ENCODE measurements at regions not wholly inside any gene's neighbourhood (a gene's known extent, or its start where the extent isn't known, plus 50 kb on each side); places are given as distances from the start of the nearest gene placed in this dataset.
"Not testable (repeated sequence)": the region's sequence is repeated elsewhere in the genome, so short reads cannot be mapped to it uniquely, and the experiment has no call there.

- DNase-seq: no peak
These were observed 392.8 kb upstream of the ACVR2A start for GRCh38 chr2:147451902-147452515.

- no peak for DNase-seq
These were observed 393.9 kb upstream of the ACVR2A start for GRCh38 chr2:147450661-147451510.

DNA sequence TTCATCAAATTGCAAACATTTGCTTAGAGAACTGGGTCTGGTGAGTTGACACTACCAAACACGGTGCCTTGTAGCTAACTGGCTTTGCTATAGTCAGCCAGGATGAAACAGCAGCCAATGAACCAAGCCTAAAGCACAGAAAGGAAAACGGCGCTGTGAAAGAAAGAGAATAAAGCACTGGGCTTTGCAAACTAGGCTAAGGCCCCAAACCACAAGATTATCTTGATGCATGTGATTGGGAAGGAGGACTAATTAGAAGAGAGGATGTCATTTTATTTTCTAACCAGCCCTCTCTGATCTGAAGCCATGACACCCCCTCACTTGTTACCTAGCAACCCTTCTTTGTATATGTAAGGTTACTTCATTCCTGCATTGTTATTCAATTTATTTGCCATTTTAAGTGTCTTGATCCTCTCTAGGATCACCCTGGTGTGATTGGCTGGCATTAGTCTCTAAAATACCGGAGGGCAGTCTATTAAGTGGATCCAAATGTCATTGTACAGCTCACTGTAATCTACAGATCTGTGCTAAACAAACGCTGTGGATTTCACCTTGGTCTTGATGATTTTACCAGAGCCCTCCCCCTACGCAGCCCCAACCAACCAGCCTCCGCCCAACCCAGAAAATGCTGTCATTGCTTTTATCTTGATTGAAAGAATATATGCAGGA is 395.4 kb upstream of the ACVR2A start:
- DNase-seq: no peak

GRCh38 chr2:147442816-147443215 is 402.0 kb upstream of the ACVR2A start:
- no peak for DNase-seq

- no peak for DNase-seq
These were observed 403.6 kb upstream of the ACVR2A start for GRCh38 chr2:147441182-147441581.

DNA sequence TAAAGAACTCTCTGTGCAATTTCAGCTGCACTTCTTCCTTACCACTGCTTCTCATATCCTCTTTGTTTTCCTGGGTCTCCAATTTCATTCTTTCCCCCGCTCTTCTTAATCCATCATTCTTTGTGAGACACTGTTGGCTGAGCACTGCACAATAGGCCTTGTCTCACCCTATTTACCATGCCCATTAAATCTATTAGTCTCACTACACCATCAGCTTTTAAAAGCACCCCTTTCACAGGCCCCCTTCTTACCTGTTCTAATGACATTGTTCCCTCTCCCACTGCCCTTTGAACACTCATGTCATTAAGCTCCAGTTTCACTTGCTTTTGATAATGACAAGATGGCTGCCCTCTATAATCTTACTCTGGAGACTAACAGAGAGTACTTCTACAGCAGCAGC is 404.1 kb upstream of the ACVR2A start:
- DNase-seq: no peak

DNA sequence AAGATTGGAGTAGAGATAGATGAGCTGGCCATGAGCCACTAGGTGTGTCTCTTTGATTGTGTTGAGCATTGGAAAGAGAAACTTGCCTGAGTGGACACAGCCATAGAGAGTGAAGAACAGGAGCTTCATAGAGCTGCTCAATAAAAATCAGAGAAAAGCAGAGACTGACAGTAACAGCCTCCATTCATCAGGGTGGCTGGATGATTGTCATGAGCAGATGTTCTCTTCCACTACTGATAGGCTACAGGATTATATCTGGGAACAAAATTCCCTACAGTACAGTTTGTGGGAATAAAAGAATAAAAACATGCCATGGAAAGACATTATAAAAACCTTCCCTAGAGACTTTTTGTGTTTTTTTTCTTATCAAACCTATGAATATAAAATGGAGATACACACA is 404.8 kb upstream of the ACVR2A start:
- DNase-seq: no peak

DNA sequence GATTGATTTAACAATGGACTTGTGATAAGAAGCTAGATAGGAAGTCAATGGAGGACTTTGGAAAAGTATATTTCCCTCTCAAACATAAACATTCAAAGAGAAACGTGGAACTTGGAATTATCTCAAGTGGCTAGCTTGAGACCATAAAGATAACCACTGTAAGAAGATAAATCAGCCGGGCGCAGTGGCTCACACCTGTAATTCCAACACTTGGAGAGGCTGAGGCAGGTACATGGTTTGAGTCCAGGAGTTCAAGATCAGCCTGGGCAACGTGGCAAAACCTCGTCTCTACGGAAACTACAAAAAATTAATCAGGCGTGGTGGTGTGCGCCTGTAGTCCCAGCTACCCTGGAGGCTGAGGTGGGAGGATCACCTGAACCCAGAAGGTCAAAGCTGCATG is 405.9 kb upstream of the ACVR2A start:
- DNase-seq: no peak

DNA sequence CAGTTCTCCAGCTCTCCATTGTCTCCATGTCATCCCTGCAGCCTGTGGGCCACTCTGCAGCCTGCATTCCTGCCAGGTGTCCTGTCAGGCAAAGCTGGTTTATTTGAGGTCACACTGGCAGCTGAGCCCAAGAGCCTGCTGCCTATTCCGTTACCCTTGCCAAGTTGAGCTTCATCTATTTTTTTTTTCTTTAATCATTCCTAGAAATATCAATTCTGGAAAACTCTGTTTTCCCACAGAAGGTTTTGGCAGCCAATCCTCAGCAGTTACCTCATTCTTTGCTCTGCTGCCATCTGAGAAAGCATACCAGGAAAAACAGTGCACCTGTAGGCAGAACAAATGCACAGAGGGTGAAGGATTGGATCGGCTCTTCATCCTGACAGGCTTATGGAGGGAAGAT is 411.0 kb upstream of the ACVR2A start:
- DNase-seq: no peak

- DNase-seq: no peak
These were observed 414.4 kb upstream of the ACVR2A start for GRCh38 chr2:147430408-147430807.

DNA sequence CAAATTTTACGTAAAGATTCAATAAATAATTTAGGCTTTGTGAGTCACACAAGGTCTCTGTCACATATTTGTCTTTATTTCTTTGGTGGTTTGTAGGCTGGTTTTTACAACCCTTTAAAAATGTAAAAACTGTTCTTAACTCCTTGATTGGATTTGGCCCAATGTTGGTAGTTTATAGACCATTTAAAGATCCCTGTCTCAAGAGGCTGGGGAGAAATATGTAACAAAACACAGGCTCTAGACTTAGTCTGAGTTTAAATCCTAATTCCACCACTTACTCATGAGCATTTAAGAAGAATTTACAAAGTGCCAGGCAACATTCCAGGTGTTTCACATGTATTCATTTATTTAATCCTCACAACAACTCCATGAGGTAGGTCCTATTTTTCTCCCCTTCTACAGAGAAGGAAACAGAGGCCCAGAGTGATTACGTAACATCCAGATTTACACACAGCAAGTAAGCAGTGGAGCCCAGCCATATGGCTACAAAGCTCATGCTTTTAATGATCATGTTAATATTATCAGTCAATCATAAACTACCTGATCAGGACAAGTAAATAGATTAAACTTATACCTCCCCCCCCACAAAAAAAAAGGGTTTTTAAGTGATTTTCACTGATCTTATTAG is 416.6 kb upstream of the ACVR2A start:
- no peak for DNase-seq

- no peak for DNase-seq
These were observed 419.3 kb upstream of the ACVR2A start for GRCh38 chr2:147425437-147426029.

DNA sequence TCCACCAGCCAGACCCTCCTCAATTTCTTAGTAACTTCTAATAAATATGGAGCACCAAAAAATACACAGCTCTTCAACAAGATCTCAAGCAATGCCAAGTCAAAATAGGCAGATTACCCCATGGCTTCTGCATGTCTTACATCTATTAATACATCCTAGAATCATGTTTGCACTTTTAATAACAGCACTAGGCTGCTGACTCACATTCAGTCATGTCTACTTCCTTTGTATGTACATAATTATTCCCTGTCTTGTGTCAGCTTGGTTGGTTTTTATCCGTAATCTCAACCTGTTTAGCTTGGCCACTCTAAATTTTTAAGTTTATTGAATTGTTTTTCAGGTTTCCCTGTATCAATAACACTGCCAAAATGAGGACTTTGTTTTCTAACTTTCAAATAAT is 420.1 kb upstream of the ACVR2A start:
- DNase-seq: no peak

DNA sequence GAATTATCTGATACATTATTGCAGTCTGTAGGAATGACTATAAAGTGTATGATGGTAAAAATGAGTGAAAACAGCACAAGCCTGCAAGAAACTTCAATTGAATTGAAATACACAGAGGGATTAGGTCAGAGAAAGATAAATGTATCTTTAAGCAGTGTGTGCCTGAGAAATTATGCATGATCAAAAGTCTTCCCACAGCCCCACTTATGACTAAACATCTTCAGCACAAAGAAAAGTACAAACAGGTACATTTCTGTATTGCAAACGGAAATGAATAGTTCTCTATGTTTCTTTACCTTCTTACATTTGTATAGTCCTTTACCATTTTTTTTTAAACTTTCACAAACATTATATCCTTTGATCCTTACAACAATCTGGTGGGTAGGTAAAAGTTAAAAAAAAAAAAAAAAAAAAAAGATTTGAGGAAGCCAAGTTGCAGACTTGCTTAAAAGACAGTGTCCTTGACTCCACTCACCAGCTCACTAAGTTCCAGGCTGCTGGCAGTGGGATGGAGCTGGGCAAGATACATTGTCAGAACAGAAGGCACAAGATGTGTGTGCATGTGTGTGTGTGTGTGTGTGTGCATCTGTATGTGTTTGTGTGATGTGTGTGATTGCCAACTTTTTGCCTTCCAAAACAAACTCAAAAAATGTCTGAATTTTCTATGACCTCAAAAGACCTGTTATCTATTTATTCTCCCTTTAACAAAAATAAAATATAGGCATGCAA is 423.7 kb upstream of the ACVR2A start:
- no peak for DNase-seq

GRCh38 chr2:147420517-147420916 is 424.3 kb upstream of the ACVR2A start:
- no peak for DNase-seq

DNA sequence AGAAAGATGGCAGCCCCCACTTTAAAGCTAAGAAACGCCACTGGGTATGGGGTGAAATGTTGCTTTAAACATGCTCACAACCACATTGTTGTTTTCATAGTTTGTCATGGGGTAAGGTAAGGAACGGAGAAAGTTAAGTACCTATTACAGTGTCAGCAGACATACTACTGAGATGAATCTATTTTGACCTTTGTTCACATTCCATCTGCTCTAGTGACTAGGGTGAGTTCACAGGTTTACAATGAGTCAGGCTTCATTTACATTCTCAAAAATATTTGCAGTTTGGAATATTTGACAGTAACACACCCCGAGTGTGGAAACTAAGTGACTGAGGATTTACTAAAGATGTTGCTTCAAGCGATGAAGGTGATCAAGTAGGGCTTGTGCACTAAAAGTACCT is 428.7 kb upstream of the ACVR2A start:
- DNase-seq: no peak

GRCh38 chr2:147414656-147415055 is 430.2 kb upstream of the ACVR2A start:
- not testable (repeated sequence) for DNase-seq

GRCh38 chr2:147408357-147408756 is 436.5 kb upstream of the ACVR2A start:
- no peak for DNase-seq

DNA sequence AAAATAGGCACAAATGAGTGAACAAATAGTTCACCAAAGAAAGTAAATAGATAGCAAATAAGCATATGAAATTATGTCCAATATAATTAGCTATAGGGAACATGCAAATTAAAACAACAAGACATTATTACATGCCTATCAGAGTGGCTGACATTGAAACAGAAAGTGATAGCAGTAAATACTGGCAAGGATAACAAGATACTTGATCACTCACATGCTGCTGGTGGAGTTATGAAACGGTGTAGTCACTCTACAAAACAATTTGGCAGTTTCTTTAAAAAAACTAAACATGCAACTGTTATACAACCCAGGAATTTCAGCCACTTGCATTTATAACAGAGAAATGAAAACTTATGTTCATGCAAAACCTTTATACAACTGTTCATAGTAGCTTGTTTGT is 439.2 kb upstream of the ACVR2A start:
- no peak for DNase-seq

GRCh38 chr2:147398996-147399395 is 445.8 kb upstream of the ACVR2A start:
- no peak for DNase-seq

DNA sequence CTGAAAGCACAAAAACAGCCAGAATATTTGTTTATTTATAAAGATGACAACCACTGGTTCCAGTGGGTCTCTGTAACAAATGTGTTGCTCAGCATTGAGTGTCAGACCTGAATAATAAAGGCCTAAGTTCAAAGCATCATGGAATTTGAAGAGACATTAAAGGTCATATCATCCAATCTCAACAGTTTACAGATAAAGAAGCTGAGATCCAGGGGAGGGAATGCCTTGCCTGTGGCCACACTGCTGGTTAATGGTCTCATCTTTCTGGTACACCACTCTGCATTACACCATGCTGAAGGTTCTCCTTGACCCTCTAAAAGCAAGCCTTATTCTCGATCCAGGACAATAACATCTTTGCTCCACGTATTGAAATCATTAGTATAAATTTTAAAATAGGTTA is 446.5 kb upstream of the ACVR2A start:
- no peak for DNase-seq

- no peak for DNase-seq
These were observed 447.9 kb upstream of the ACVR2A start for GRCh38 chr2:147396890-147397289.

All from activated naive CD4-positive, alpha-beta T cell (primary cell).